Thoracic aorta (tissue), 2 donors: ENCODE measurements at regions not wholly inside any gene's neighbourhood (a gene's known extent, or its start where the extent isn't known, plus 50 kb on each side); places are given as distances from the start of the nearest gene placed in this dataset.

ENCODE experiments used
- ATAC-seq: fragments of 150-250 bp; one replicate; pipeline ENCODE4 v1.8.0; 2017; ENCODE audit warnings: low read depth; ENCODE audit not compliant: insufficient number of reproducible peaks, low FRiP score
- DNase-seq: peaks from one replicate; pipeline ENCODE4 v3.0.0-alpha.2; 2020; ENCODE audit warnings: low spot score
- H3K27ac ChIP-seq, 2 donors: fragments of 200-600 bp; sonication (generic); 1 replicate in 1 of 2; 2 replicates in 1 of 2; pipeline ENCODE4 v1.5.1; 2016; ENCODE audit warnings: mild to moderate bottlenecking in 2 of 2, moderate library complexity in 2 of 2
- H3K27me3 ChIP-seq: fragments of 200-600 bp; sonication (generic); replicated peaks from 2 replicates; pipeline ENCODE4 v1.6.0; 2016; ENCODE audit warnings: mild to moderate bottlenecking; ENCODE audit not compliant: insufficient read depth
- H3K36me3 ChIP-seq: fragments of 200-600 bp; sonication (generic); one replicate; pipeline ENCODE4 v1.5.1; 2016
- H3K4me1 ChIP-seq, 2 donors: fragments of 200-600 bp; sonication (generic); 1 replicate in 1 of 2; 2 replicates in 1 of 2; pipeline versions ENCODE4 v1.5.1 to v1.6.0; 2016; ENCODE audit warnings: low read depth in 2 of 2, mild to moderate bottlenecking in 1 of 2; ENCODE audit not compliant: control insufficient read depth in 1 of 2
- H3K4me3 ChIP-seq: fragments of 200-600 bp; sonication (generic); 2 replicates; pipeline ENCODE4 v1.5.1; 2016; ENCODE audit warnings: mild to moderate bottlenecking
- H3K9me3 ChIP-seq: fragments of 200-600 bp; sonication (generic); 2 replicates; pipeline ENCODE4 v1.5.1; 2016
- TF ChIP-seq, protein P1 (sequence below): fragments of 200-600 bp; sonication (generic); IDR thresholded peaks from one replicate; pipeline ENCODE4 v1.5.1; 2019; ENCODE audit warnings: antibody characterized with exemption

- no peak for ATAC-seq
- H3K27me3 ChIP-seq: no peaks in the 10 kb centered on the region
- no peak overlapping the region for H3K4me3 ChIP-seq
- H3K4me1 ChIP-seq: no peaks in the 10 kb centered on the region
- H3K27ac ChIP-seq: no peak overlapping the region
- no peaks in the 10 kb centered on the region for H3K9me3 ChIP-seq
- TF ChIP-seq, protein P1, sequence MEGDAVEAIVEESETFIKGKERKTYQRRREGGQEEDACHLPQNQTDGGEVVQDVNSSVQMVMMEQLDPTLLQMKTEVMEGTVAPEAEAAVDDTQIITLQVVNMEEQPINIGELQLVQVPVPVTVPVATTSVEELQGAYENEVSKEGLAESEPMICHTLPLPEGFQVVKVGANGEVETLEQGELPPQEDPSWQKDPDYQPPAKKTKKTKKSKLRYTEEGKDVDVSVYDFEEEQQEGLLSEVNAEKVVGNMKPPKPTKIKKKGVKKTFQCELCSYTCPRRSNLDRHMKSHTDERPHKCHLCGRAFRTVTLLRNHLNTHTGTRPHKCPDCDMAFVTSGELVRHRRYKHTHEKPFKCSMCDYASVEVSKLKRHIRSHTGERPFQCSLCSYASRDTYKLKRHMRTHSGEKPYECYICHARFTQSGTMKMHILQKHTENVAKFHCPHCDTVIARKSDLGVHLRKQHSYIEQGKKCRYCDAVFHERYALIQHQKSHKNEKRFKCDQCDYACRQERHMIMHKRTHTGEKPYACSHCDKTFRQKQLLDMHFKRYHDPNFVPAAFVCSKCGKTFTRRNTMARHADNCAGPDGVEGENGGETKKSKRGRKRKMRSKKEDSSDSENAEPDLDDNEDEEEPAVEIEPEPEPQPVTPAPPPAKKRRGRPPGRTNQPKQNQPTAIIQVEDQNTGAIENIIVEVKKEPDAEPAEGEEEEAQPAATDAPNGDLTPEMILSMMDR: no peak
- no peak for DNase-seq
- H3K36me3 ChIP-seq: no peaks in the 10 kb centered on the region
Observed at GRCh38 chr11:45062115-45062514, 84.3 kb upstream of the PRDM11 start.

DNA sequence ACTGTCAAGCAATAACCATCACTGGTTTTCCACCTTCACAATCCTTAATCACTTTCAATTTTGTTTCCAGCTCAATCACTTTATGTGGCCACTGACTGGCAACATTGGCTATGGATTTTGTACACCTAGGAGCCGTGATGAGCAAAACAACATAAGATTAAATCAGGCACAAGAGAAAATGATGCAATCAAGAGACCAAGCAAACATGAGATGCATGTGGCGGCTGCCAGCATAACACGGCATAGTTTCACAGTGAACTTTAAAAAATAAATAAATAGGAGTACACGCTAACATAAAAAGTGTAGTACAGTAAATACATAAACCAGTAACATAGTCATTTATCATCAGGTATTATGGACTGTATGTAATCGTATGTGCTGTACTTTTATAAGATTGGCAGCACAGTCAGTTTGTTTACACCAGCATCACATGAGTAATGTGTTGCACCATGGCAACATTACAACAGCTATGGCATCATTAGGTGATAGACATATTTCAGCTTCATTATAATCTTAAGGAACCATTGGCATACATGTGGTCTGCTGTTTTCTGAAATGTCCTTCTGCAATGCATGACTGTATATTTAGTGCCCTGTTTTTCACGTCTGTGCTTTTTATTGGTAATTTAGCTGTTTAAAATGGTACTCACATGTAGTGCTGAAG lies 83.3 kb upstream of the PRDM11 start:
- ATAC-seq: no peak
- DNase-seq: no peak
- Histone ChIP-seq H3K36me3 (no peaks in the 10 kb centered on the region), H3K4me1 (no peaks in the 10 kb centered on the region), H3K27ac (no peak overlapping the region), H3K27me3 (no peaks in the 10 kb centered on the region), H3K4me3 (no peak overlapping the region), H3K9me3 (no peaks in the 10 kb centered on the region)
- TF ChIP-seq, protein P1: no peak

DNA sequence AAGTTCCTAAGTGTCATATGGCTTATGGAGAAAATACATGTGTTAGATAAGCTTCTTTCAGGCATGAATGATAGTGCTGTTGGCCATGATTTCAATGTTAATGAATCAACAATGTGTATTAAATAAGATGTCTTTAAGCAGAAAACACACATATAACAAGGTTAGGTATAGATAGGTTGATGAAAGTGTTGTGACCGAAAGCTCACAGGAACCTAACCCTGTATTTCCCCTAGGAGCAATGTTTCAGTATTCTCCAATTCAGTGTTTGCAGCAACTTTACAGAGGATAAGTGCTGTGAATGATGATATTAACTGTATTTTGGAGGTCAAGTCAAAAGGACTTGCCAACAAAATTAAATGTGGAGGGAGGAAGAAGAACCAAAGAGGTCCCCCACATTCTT lies 82.8 kb upstream of the PRDM11 start:
- ATAC-seq (no peak), DNase-seq (no peak)
- no peaks in the 10 kb centered on the region for H3K27me3 ChIP-seq
- H3K36me3 ChIP-seq: no peaks in the 10 kb centered on the region
- H3K4me1 ChIP-seq: no peaks in the 10 kb centered on the region
- no peak overlapping the region for H3K4me3 ChIP-seq
- no peaks in the 10 kb centered on the region for H3K9me3 ChIP-seq
- TF ChIP-seq, protein P1: no peak
- H3K27ac ChIP-seq: no peak overlapping the region

- ATAC-seq (no peak), DNase-seq (no peak)
- H3K36me3 ChIP-seq: no peaks in the 10 kb centered on the region
Observed at GRCh38 chr11:45067966-45068365, 78.5 kb upstream of the PRDM11 start.

DNA sequence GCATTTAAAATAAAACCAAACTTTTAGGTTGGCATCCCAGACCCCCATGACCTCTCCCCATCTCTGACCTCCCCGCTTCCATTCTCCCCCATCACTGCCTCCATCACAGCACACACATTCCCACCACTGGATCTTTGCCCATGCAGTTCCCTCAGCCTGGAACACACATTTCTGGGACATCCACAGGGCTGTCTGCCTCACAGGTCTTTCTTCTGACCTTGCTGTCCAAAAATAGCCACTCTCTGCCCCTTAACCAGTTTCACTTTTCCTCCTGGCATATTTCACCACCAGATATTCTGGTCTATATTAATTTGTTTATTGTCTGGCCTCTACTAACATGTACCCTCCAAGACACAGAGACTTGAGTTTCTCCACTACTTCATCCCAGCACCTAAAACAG lies 75.2 kb upstream of the PRDM11 start:
- no peaks in the 10 kb centered on the region for H3K4me1 ChIP-seq
- no peaks in the 10 kb centered on the region for H3K9me3 ChIP-seq
- no peaks in the 10 kb centered on the region for H3K27me3 ChIP-seq
- DNase-seq (no peak), ATAC-seq (no peak)
- no peak overlapping the region for H3K27ac ChIP-seq
- no peaks in the 10 kb centered on the region for H3K36me3 ChIP-seq
- TF ChIP-seq, protein P1: no peak
- H3K4me3 ChIP-seq: no peak overlapping the region

More at GRCh38 chr11:45067966-45068365, 78.5 kb upstream of the PRDM11 start:
- TF ChIP-seq, protein P1: no peak
- H3K27ac ChIP-seq: no peak overlapping the region
- no peaks in the 10 kb centered on the region for H3K4me1 ChIP-seq
- H3K27me3 ChIP-seq: no peaks in the 10 kb centered on the region
- no peak overlapping the region for H3K4me3 ChIP-seq
- no peaks in the 10 kb centered on the region for H3K9me3 ChIP-seq
